Sigmoid colon (tissue), 6 donors: ENCODE measurements at regions not wholly inside any gene's neighbourhood (a gene's known extent, or its start where the extent isn't known, plus 50 kb on each side); places are given as distances from the start of the nearest gene placed in this dataset.

ENCODE experiments used
- DNase-seq: peaks from one replicate; pipeline ENCODE4 v3.0.0-alpha.2; 2019
- H3K27ac ChIP-seq, 4 donors: fragments of 200-600 bp; sonication (generic); one replicate each; pipeline ENCODE4 v1.5.1; 2016 to 2019; ENCODE audit warnings: mild to moderate bottlenecking in 1 of 4
- H3K27me3 ChIP-seq, 3 donors: fragments of 200-600 bp; sonication (generic); one replicate each; pipeline ENCODE4 v1.5.1; 2019; ENCODE audit warnings: mild to moderate bottlenecking in 1 of 3
- H3K36me3 ChIP-seq, 4 donors: fragments of 200-600 bp; sonication (generic); one replicate each; pipeline ENCODE4 v1.5.1; 2016 to 2019
- H3K4me1 ChIP-seq, 4 donors: fragments of 200-600 bp; sonication (generic); one replicate each; pipeline ENCODE4 v1.5.1; 2017 to 2019
- H3K4me3 ChIP-seq, 4 donors: fragments of 200-600 bp; sonication (generic); one replicate each; pipeline ENCODE4 v1.5.1; 2017 to 2019; ENCODE audit warnings: mild to moderate bottlenecking in 2 of 4, moderate library complexity in 1 of 4
- H3K9me3 ChIP-seq, 4 donors: fragments of 200-600 bp in 3 of 4; sonication (generic) in 3 of 4; one replicate each; pipeline versions ENCODE4 v1.5.1 to v1.6.1; 2013 to 2019
- CTCF ChIP-seq, 4 experiments: fragments of 450-650 bp in 3 of 4; fragments of 200-600 bp in 1 of 4; IDR thresholded peaks; one replicate each; pipeline ENCODE4 v1.5.1; 2016 to 2019; ENCODE audit warnings: antibody characterized with exemption in 4 of 4, mild to moderate bottlenecking in 3 of 4, moderate library complexity in 2 of 4
- EP300 ChIP-seq, 4 donors: sonication (generic); formaldehyde crosslinking; IDR thresholded peaks; one replicate each; pipeline ENCODE4 v1.6.1; 2017; ENCODE audit warnings: antibody characterized with exemption in 4 of 4
- POLR2A ChIP-seq, 2 donors: fragments of 450-650 bp; IDR thresholded peaks; one replicate each; pipeline ENCODE4 v1.6.1; 2016; ENCODE audit warnings: antibody characterized with exemption in 2 of 2, mild to moderate bottlenecking in 2 of 2, moderate library complexity in 2 of 2
- POLR2AphosphoS5 ChIP-seq, 4 donors: sonication (generic); formaldehyde crosslinking; IDR thresholded peaks; one replicate each; pipeline ENCODE4 v1.6.1; 2017; ENCODE audit warnings: antibody characterized with exemption in 4 of 4
- WGBS, 2 donors: extraction: QIAGEN DNeasy Blood & Tissue Kit; methylation state at CpG; one replicate each; pipeline ENCODE4 v1.1.7; 2013; 5-methylcytosine and 5-hydroxymethylcytosine counted together
- intact Hi-C: fragments of 100-400 bp; cut with DNase I; formaldehyde crosslinking; loops from one replicate; pipeline ENCODE4 v1.15.1; 2023
- donor health status: healthy with polysubstance abuse.
- donor health status: healthy.

DNA sequence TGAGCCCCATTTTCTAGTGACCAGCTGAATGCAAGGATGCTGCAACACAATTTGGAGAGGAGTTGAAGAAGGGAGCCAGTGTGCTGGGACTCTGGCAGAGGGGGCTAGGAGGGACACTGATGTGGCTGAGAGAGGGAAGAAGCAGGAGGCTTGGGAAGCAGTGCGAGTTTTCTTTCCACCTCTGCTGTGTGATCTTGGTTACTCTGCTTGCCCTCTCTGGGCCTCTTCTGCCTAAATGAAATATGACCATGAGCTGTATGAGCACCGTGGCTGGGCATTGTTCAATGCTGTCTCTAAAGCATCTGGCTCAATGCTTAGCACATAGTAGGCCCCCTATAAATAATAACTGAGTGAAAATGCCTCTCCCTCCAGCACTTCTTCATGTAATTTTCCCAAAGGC, 65.3 kb upstream of the PAX7 start:
- H3K36me3 ChIP-seq: no peaks in the 10 kb centered on the region
- no peak for DNase-seq
- intact Hi-C loops: no loop called here
- TF ChIP-seq POLR2A (IDR thresholded peaks at IDR 0.05) (no peak), CTCF (IDR thresholded peaks at IDR 0.05) (no peak), EP300 (IDR thresholded peaks at IDR 0.05) (no peak)
- H3K4me3 ChIP-seq: no peak overlapping the region
- WGBS, 2 donors: 71 to 77% methylated on average over 2 of the region's 2 CpGs
- no peak overlapping the region for H3K27ac ChIP-seq
- H3K27me3 ChIP-seq: peaks cover 0 to 42% (median 14%) of the 10 kb centered on the region in 3 donors
- H3K9me3 ChIP-seq: peaks cover 0 to 2% (median 0%) of the 10 kb centered on the region in 4 donors
- no peaks in the 10 kb centered on the region for H3K4me1 ChIP-seq

- peaks cover 0 to 2% (median 0%) of the 10 kb centered on the region in 4 donors for H3K9me3 ChIP-seq
- H3K4me3 ChIP-seq: no peak overlapping the region
- peaks cover 0 to 10% (median 0%) of the 10 kb centered on the region in 3 donors for H3K27me3 ChIP-seq
- DNase-seq: no peak
- TF ChIP-seq CTCF (IDR thresholded peaks at IDR 0.05): no peak
- TF ChIP-seq EP300 (IDR thresholded peaks at IDR 0.05): no peak
- no peak for TF ChIP-seq POLR2A (IDR thresholded peaks at IDR 0.05)
- TF ChIP-seq POLR2AphosphoS5 (IDR thresholded peaks at IDR 0.05): no peak
- H3K4me1 ChIP-seq: no peaks in the 10 kb centered on the region
- 84 to 91% methylated on average over 2 of the region's 2 CpGs for WGBS, 2 donors
- intact Hi-C loops: no loop called here
- H3K36me3 ChIP-seq: no peaks in the 10 kb centered on the region
- no peak overlapping the region for H3K27ac ChIP-seq
These were observed 62.2 kb upstream of the PAX7 start for GRCh38 chr1:18568489-18568888.

- peaks cover 0 to 2% (median 0%) of the 10 kb centered on the region in 4 donors for H3K9me3 ChIP-seq
- no peak overlapping the region for H3K4me3 ChIP-seq
- DNase-seq: no peak
- intact Hi-C loops: no loop called here
- WGBS, 2 donors: 87 to 89% methylated on average over 8 of the region's 8 CpGs
- TF ChIP-seq POLR2A (IDR thresholded peaks at IDR 0.05): no peak
- TF ChIP-seq EP300 (IDR thresholded peaks at IDR 0.05): no peak
- no peak for TF ChIP-seq CTCF (IDR thresholded peaks at IDR 0.05)
- TF ChIP-seq POLR2AphosphoS5 (IDR thresholded peaks at IDR 0.05): no peak
- peaks cover 0 to 12% (median 0%) of the 10 kb centered on the region in 3 donors for H3K27me3 ChIP-seq
- H3K4me1 ChIP-seq: no peaks in the 10 kb centered on the region
- H3K36me3 ChIP-seq: no peaks in the 10 kb centered on the region
- H3K27ac ChIP-seq: no peak overlapping the region
These were observed 61.4 kb upstream of the PAX7 start for GRCh38 chr1:18569251-18569650.

DNA sequence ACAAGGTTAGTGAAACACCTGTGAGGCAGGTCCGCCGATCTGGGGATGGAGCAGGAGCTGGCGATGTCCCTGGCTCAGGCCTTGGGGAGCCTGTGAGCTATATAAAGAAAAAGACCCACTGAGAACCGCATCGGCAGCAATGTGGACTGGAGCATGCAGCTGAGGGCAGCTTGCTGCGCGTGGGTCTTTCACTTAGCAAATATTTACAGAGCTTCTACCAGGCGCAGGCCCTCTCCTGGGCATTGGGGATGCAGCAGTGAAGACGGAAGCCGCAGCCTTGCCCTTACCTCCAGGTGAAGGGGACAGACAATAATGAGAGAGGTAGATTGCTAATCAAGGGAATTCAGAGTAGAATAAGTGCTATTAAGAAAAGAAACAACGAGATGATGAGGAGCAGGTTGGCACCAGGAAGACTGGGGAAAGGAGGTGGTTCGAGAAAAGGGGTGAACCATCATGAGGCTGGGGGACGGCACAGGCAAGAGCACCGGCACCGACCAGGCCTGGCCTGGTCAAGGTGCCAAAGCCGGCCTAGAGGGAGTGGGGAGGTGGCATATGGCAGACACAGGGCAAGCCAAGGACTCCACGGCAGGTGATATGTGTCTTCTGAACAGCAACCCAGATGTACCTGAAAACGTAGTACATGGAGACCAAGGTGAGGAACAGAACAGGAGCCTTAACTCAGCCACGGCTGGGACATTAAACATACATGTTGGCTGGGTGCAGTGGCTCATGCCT, 60.7 kb upstream of the PAX7 start:
- Histone ChIP-seq H3K27me3 (peaks cover 0 to 13% (median 0%) of the 10 kb centered on the region in 3 donors), H3K9me3 (peaks cover 0 to 2% (median 0%) of the 10 kb centered on the region in 4 donors), H3K4me1 (no peaks in the 10 kb centered on the region), H3K4me3 (no peak overlapping the region), H3K27ac (no peak overlapping the region), H3K36me3 (no peaks in the 10 kb centered on the region)
- TF ChIP-seq CTCF (IDR thresholded peaks at IDR 0.05) (no peak), POLR2AphosphoS5 (IDR thresholded peaks at IDR 0.05) (no peak), POLR2A (IDR thresholded peaks at IDR 0.05) (no peak), EP300 (IDR thresholded peaks at IDR 0.05) (no peak)
- 73 to 80% methylated on average over 19 of the region's 19 CpGs for WGBS, 2 donors
- no peak for DNase-seq
- intact Hi-C loops: loop anchor here (10.0 kb wide), 2 partner anchors 915 to 1075 kb away; no protein-coding TSS in a partner anchor
